Neural progenitor cell (in vitro differentiated cells): ENCODE measurements at regions not wholly inside any gene's neighbourhood (a gene's known extent, or its start where the extent isn't known, plus 50 kb on each side); places are given as distances from the start of the nearest gene placed in this dataset.

ENCODE experiments used
- DNase-seq: peaks from one replicate; pipeline ENCODE4 v3.0.0-alpha.2; 2016; ENCODE audit warnings: low spot score
- H2AFZ ChIP-seq: fragments of 200-600 bp; sonication (generic); replicated peaks from 2 replicates; pipeline ENCODE4 v1.6.1; 2016; ENCODE audit warnings: antibody characterized with exemption
- H3F3A ChIP-seq: fragments of 200-600 bp; sonication (generic); 2 replicates; pipeline ENCODE4 v1.6.1; 2016; ENCODE audit warnings: antibody characterized with exemption, low read depth
- H3K27ac ChIP-seq: fragments of 200-600 bp; sonication (generic); 2 replicates; pipeline ENCODE4 v1.5.1; 2016; ENCODE audit warnings: mild to moderate bottlenecking
- H3K27me3 ChIP-seq: fragments of 200-600 bp; sonication (generic); 2 replicates; pipeline ENCODE4 v1.6.1; 2016; ENCODE audit warnings: mild to moderate bottlenecking, moderate library complexity
- H3K36me3 ChIP-seq: fragments of 200-600 bp; sonication (generic); 2 replicates; pipeline ENCODE4 v1.5.1; 2016
- H3K4me1 ChIP-seq: fragments of 200-600 bp; sonication (generic); 2 replicates; pipeline ENCODE4 v1.6.1; 2016; ENCODE audit warnings: mixed run types
- H3K4me2 ChIP-seq: fragments of 200-600 bp; sonication (generic); 2 replicates; pipeline ENCODE4 v1.6.1; 2016
- H3K4me3 ChIP-seq: fragments of 200-600 bp; sonication (generic); 2 replicates; pipeline ENCODE4 v1.5.1; 2016
- H3K79me2 ChIP-seq: fragments of 200-600 bp; sonication (generic); 2 replicates; pipeline ENCODE4 v1.6.1; 2016; ENCODE audit warnings: low read depth
- H3K9ac ChIP-seq: fragments of 200-600 bp; sonication (generic); 2 replicates; pipeline ENCODE4 v1.6.1; 2016
- H3K9me3 ChIP-seq: fragments of 200-600 bp; sonication (generic); 2 replicates; pipeline ENCODE4 v1.5.1; 2016; ENCODE audit warnings: low read depth
- H4K20me1 ChIP-seq: fragments of 200-600 bp; sonication (generic); 2 replicates; pipeline ENCODE4 v1.6.1; 2016; ENCODE audit warnings: low read depth
- H3K27ac Mint-ChIP-seq: 3 replicates; pipeline ENCODE4 v1.8.0; 2021; ENCODE audit warnings: mixed read lengths
- H3K27me3 Mint-ChIP-seq: 2 replicates; pipeline ENCODE4 v1.8.0; 2022; ENCODE audit warnings: low read depth, mild to moderate bottlenecking, inconsistent platforms, moderate library complexity, mixed read lengths; ENCODE audit not compliant: insufficient read depth
- H3K36me3 Mint-ChIP-seq: 3 replicates; pipeline ENCODE4 v1.8.0; 2021; ENCODE audit warnings: mixed read lengths
- H3K4me1 Mint-ChIP-seq: 3 replicates; pipeline ENCODE4 v1.8.0; 2021; ENCODE audit warnings: mixed read lengths
- H3K4me3 Mint-ChIP-seq: 3 replicates; pipeline ENCODE4 v1.8.0; 2021; ENCODE audit warnings: mild to moderate bottlenecking, moderate library complexity, mixed read lengths
- H3K9me3 Mint-ChIP-seq: 3 replicates; pipeline ENCODE4 v1.8.0; 2020; ENCODE audit warnings: mixed read lengths
- CTCF ChIP-seq: fragments of 200-600 bp; sonication (generic); IDR thresholded peaks from 2 replicates; pipeline ENCODE4 v1.5.1; 2017; ENCODE audit warnings: antibody characterized with exemption, mild to moderate bottlenecking
- EZH2 ChIP-seq: fragments of 200-600 bp; sonication (generic); IDR thresholded peaks from 2 replicates; pipeline ENCODE4 v1.6.1; 2017; ENCODE audit warnings: antibody characterized with exemption, mild to moderate bottlenecking, moderate library complexity
- EZH2phosphoT487 ChIP-seq: fragments of 200-600 bp; sonication (generic); IDR thresholded peaks from 2 replicates; pipeline ENCODE4 v1.6.1; 2017; ENCODE audit warnings: antibody characterized with exemption

DNA sequence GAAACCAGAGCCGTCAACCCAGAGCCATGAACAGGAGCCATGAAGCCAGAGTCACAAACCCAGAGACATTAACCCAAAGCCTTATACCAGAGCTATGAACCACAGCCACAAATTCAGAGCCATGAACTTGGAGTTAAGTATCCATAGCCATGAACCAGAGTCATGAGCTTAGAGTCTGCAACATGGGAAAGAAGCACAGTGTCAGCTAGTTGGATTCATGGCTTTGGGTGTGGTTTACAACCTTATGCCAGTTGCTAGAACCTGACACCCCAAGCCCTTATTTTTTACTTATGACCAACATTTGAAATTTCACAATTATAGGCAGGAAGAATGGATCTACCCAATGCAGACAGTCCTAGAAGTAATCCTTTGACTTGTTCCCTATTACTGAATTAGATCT lies 128.9 kb upstream of the FAM78B start:
- no peak overlapping the region for H3K4me3 Mint-ChIP-seq
- H3K9me3 ChIP-seq = no peaks in the 10 kb centered on the region
- H2AFZ ChIP-seq = no peak overlapping the region
- H3K36me3 Mint-ChIP-seq = no peaks in the 10 kb centered on the region
- no peak overlapping the region for H3K27ac ChIP-seq
- H3K9me3 Mint-ChIP-seq = no peaks in the 10 kb centered on the region
- H3K4me3 ChIP-seq = no peak overlapping the region
- H4K20me1 ChIP-seq = no peaks in the 10 kb centered on the region
- H3K4me2 ChIP-seq = no peak overlapping the region
- TF ChIP-seq CTCF (no peak), EZH2 (no peak), EZH2phosphoT487 (no peak)
- H3F3A ChIP-seq = no peaks in the 10 kb centered on the region
- H3K9ac ChIP-seq = no peak overlapping the region
- no peak overlapping the region for H3K27ac Mint-ChIP-seq
- no peaks in the 10 kb centered on the region for H3K79me2 ChIP-seq
- H3K36me3 ChIP-seq = no peaks in the 10 kb centered on the region
- DNase-seq = no peak
- H3K27me3 ChIP-seq = no peaks in the 10 kb centered on the region
- peaks cover 4% of the 10 kb centered on the region for H3K27me3 Mint-ChIP-seq
- H3K4me1 ChIP-seq = peaks cover 12% of the 10 kb centered on the region
- peaks cover 3% of the 10 kb centered on the region for H3K4me1 Mint-ChIP-seq

DNA sequence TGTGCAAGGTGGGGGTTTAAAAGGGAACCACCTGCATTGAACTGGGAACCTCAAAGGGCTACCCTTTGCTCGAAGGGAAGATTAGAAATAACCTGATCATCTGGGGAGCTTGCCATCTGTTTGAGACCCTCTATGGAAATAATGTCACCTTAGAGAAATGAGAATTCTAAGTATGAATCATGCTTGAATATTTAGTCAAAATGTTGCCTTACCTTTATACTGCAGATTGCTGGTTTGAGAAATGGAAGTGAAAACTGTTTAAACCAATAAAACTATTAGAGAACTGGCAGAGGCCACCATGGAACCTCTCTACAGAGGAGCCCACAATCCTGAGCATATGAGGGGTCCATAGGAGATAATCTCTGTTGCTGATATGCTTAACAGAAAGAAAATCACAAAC lies 131.2 kb upstream of the FAM78B start:
- H3K4me3 ChIP-seq = no peak overlapping the region
- peaks cover 4% of the 10 kb centered on the region for H3K27me3 Mint-ChIP-seq
- H3K36me3 Mint-ChIP-seq = no peaks in the 10 kb centered on the region

DNA sequence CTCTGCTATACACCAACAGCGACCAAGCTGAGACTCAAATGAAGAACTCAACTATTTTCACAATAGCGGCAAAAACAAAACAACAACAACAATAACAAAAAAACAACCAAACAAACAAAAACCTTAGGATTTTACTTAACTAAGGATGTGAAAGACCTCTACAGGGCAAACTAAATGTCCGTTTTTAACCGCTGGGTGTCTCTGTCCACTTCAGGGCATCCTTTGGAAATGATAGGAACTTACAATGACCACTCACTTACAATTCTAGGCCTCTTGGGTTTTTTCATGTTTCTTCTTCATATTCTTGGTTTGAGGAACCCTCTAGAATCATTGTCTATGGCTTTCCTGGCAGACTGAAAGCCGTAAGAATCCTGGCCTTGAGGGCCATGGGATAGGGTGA lies 134.0 kb upstream of the FAM78B start:
- H3K27ac Mint-ChIP-seq = no peak overlapping the region
- no peak overlapping the region for H3K4me3 ChIP-seq
- H3K27me3 ChIP-seq = no peaks in the 10 kb centered on the region
- H3F3A ChIP-seq = peaks cover 10% of the 10 kb centered on the region
- H3K79me2 ChIP-seq = no peaks in the 10 kb centered on the region
- no peak overlapping the region for H3K27ac ChIP-seq
- peaks cover 2% of the 10 kb centered on the region for H3K27me3 Mint-ChIP-seq
- H3K9me3 ChIP-seq = no peaks in the 10 kb centered on the region
- no peak for TF ChIP-seq EZH2phosphoT487
- TF ChIP-seq EZH2 = no peak
- no peak for TF ChIP-seq CTCF
- DNase-seq = no peak
- H3K4me1 ChIP-seq = peaks cover 11% of the 10 kb centered on the region
- no peaks in the 10 kb centered on the region for H4K20me1 ChIP-seq
- H3K4me3 Mint-ChIP-seq = no peak overlapping the region
- H3K9ac ChIP-seq = no peak overlapping the region
- no peak overlapping the region for H3K4me2 ChIP-seq
- H2AFZ ChIP-seq = no peak overlapping the region
- peaks cover 7% of the 10 kb centered on the region for H3K4me1 Mint-ChIP-seq
- no peaks in the 10 kb centered on the region for H3K36me3 ChIP-seq
- no peaks in the 10 kb centered on the region for H3K36me3 Mint-ChIP-seq
- no peaks in the 10 kb centered on the region for H3K9me3 Mint-ChIP-seq

More for the DNA sequence above, 131.2 kb upstream of the FAM78B start:
- TF ChIP-seq EZH2 = no peak
- TF ChIP-seq EZH2phosphoT487 = no peak
- TF ChIP-seq CTCF = no peak
- Histone ChIP-seq H3K27me3 (no peaks in the 10 kb centered on the region), H3K36me3 (no peaks in the 10 kb centered on the region), H4K20me1 (no peaks in the 10 kb centered on the region), H3F3A (peaks cover 5% of the 10 kb centered on the region), H3K9me3 (no peaks in the 10 kb centered on the region), H2AFZ (no peak overlapping the region), H3K79me2 (no peaks in the 10 kb centered on the region), H3K4me2 (no peak overlapping the region), H3K9ac (no peak overlapping the region), H3K4me1 (peaks cover 8% of the 10 kb centered on the region), H3K27ac (no peak overlapping the region)
- H3K27ac Mint-ChIP-seq = no peak overlapping the region
- H3K4me3 Mint-ChIP-seq = no peak overlapping the region
- DNase-seq = no peak
- peaks cover 5% of the 10 kb centered on the region for H3K4me1 Mint-ChIP-seq
- H3K9me3 Mint-ChIP-seq = no peaks in the 10 kb centered on the region
